WTC11 (cell line): ENCODE measurements at regions not wholly inside any gene's neighbourhood (a gene's known extent, or its start where the extent isn't known, plus 50 kb on each side); places are given as distances from the start of the nearest gene placed in this dataset.

Source experiments
- ATAC-seq: fragments of 200-7000 bp; cut with Tn5 transposase; 2 replicates; pipeline ENCODE4 v1.10.0; 2021; ENCODE audit warnings: mild to moderate bottlenecking, moderate library complexity
- CTCF ChIA-PET: fragments of 300-600 bp; sonication (Branson Sonifier 250); formaldehyde crosslinking; loops from one replicate; lab custom pipeline; 2021; ENCODE audit warnings: antibody characterized with exemption; lab: Charles Lee
- POLR2A ChIA-PET: fragments of 350-600 bp; sonication (Branson Sonifier 250); formaldehyde crosslinking; loops from one replicate; lab custom pipeline; 2021; ENCODE audit warnings: antibody characterized with exemption; lab: Charles Lee
- DNase-seq: peaks from one replicate; pipeline ENCODE4 v3.0.0; 2021; ENCODE audit warnings: low spot score
- H3K27ac Mint-ChIP-seq: 2 replicates; pipeline ENCODE4 v1.8.0; 2021; ENCODE audit warnings: mixed read lengths
- H3K27me3 Mint-ChIP-seq: 2 replicates; pipeline ENCODE4 v1.8.0; 2021; ENCODE audit warnings: low read depth, mild to moderate bottlenecking, moderate library complexity, mixed read lengths
- H3K36me3 Mint-ChIP-seq: 2 replicates; pipeline ENCODE4 v1.8.0; 2021; ENCODE audit warnings: mixed read lengths
- H3K4me1 Mint-ChIP-seq: 2 replicates; pipeline ENCODE4 v1.8.0; 2022; ENCODE audit warnings: mixed read lengths
- H3K4me3 Mint-ChIP-seq: 2 replicates; pipeline ENCODE4 v1.8.0; 2021; ENCODE audit warnings: mild to moderate bottlenecking, moderate library complexity, mixed read lengths
- H3K9me3 Mint-ChIP-seq: 2 replicates; pipeline ENCODE4 v1.8.0; 2021; ENCODE audit warnings: mixed read lengths
- CBFB ChIP-seq: sonication (generic); formaldehyde crosslinking; IDR thresholded peaks from 2 replicates; pipeline ENCODE4 v1.8.1; 2022; ENCODE audit warnings: mild to moderate bottlenecking, low read depth, missing genetic modification reagents
- CREM ChIP-seq: sonication (generic); formaldehyde crosslinking; IDR thresholded peaks from 2 replicates; pipeline ENCODE4 v1.8.1; 2022; ENCODE audit warnings: mild to moderate bottlenecking, missing genetic modification reagents, moderate library complexity
- ELF4 ChIP-seq: sonication (generic); formaldehyde crosslinking; IDR thresholded peaks from 2 replicates; pipeline ENCODE4 v1.8.1; 2022; ENCODE audit warnings: low read depth, mild to moderate bottlenecking, moderate library complexity, missing genetic modification reagents
- GRHL2 ChIP-seq: fragments of 250-450 bp; sonication (Bioruptor Pico); IDR thresholded peaks from 2 replicates; pipeline ENCODE4 v1.8.0; 2022; ENCODE audit warnings: mild to moderate bottlenecking, moderate library complexity; ENCODE audit not compliant: insufficient replicate concordance, severe bottlenecking
- MXD4 ChIP-seq: fragments of 250-450 bp; sonication (Bioruptor Pico); IDR thresholded peaks from 2 replicates; pipeline ENCODE4 v1.8.0; 2021; ENCODE audit warnings: mild to moderate bottlenecking, moderate library complexity, borderline replicate concordance
- NFYB ChIP-seq: sonication (generic); formaldehyde crosslinking; conservative IDR thresholded peaks from 2 replicates; pipeline ENCODE4 v1.8.0; 2022; ENCODE audit warnings: low read depth, missing genetic modification reagents
- OVOL2 ChIP-seq: fragments of 250-450 bp; sonication (Bioruptor Pico); IDR thresholded peaks from 2 replicates; pipeline ENCODE4 v1.9.0; 2021; ENCODE audit warnings: mild to moderate bottlenecking, borderline replicate concordance
- RORB ChIP-seq: fragments of 250-450 bp; sonication (Bioruptor Pico); IDR thresholded peaks from 2 replicates; pipeline ENCODE4 v1.9.0; 2021; ENCODE audit warnings: mild to moderate bottlenecking
- SOX15 ChIP-seq: fragments of 250-450 bp; sonication (Bioruptor Pico); IDR thresholded peaks from 2 replicates; pipeline ENCODE4 v1.9.0; 2021; ENCODE audit warnings: mild to moderate bottlenecking
- TP53 ChIP-seq: sonication (generic); formaldehyde crosslinking; IDR thresholded peaks from 2 replicates; pipeline ENCODE4 v1.8.1; 2023; ENCODE audit warnings: mild to moderate bottlenecking, missing genetic modification reagents
- ZNF138 ChIP-seq: sonication (generic); formaldehyde crosslinking; conservative IDR thresholded peaks from 2 replicates; pipeline ENCODE4 v1.8.1; 2022; ENCODE audit warnings: mild to moderate bottlenecking, moderate library complexity, missing genetic modification reagents
- ZNF232 ChIP-seq: sonication (generic); formaldehyde crosslinking; IDR thresholded peaks from 2 replicates; pipeline ENCODE4 v1.8.0; 2022; ENCODE audit warnings: mild to moderate bottlenecking, missing genetic modification reagents
- ZNF416 ChIP-seq: fragments of 250-450 bp; sonication (Bioruptor Pico); IDR thresholded peaks from 2 replicates; pipeline ENCODE4 v1.9.0; 2021; ENCODE audit warnings: mild to moderate bottlenecking, inconsistent platforms
- ZNF671 ChIP-seq: fragments of 250-450 bp; sonication (Bioruptor Pico); IDR thresholded peaks from 2 replicates; pipeline ENCODE4 v1.8.0; 2021; ENCODE audit warnings: mild to moderate bottlenecking
- TF ChIP-seq, protein P1 (sequence below): fragments of 250-450 bp; sonication (Bioruptor Pico); IDR thresholded peaks from 2 replicates; pipeline ENCODE4 v1.9.0; 2021; ENCODE audit warnings: moderate library complexity, mild to moderate bottlenecking, inconsistent platforms, borderline replicate concordance
- TF ChIP-seq, protein P2 (sequence below): sonication (generic); formaldehyde crosslinking; IDR thresholded peaks from 2 replicates; pipeline ENCODE4 v1.8.0; 2023; ENCODE audit warnings: missing genetic modification reagents, mild to moderate bottlenecking, borderline replicate concordance
- TF ChIP-seq, protein P3 (sequence below): fragments of 250-450 bp; sonication (Bioruptor Pico); IDR thresholded peaks from 2 replicates; pipeline ENCODE4 v1.9.0; 2021; ENCODE audit warnings: mild to moderate bottlenecking
- TF ChIP-seq, protein P4 (sequence below): sonication (generic); formaldehyde crosslinking; IDR thresholded peaks from 2 replicates; pipeline ENCODE4 v1.8.0; 2023; ENCODE audit warnings: mild to moderate bottlenecking, missing genetic modification reagents
- TF ChIP-seq, protein P5 (sequence below): sonication (generic); formaldehyde crosslinking; conservative IDR thresholded peaks from 2 replicates; pipeline ENCODE4 v1.8.1; 2022; ENCODE audit warnings: mild to moderate bottlenecking, missing genetic modification reagents
- TF ChIP-seq, protein P6 (sequence below): sonication (generic); formaldehyde crosslinking; IDR thresholded peaks from 2 replicates; pipeline ENCODE4 v1.8.1; 2022; ENCODE audit warnings: low read depth, mild to moderate bottlenecking, moderate library complexity, missing genetic modification reagents, borderline replicate concordance
- TF ChIP-seq, protein P7 (sequence below): sonication (generic); formaldehyde crosslinking; IDR thresholded peaks from 2 replicates; pipeline ENCODE4 v1.8.0; 2023; ENCODE audit warnings: missing genetic modification reagents
- TF ChIP-seq, protein P8 (sequence below): sonication (generic); formaldehyde crosslinking; IDR thresholded peaks from 2 replicates; pipeline ENCODE4 v1.8.1; 2023; ENCODE audit warnings: mild to moderate bottlenecking, missing genetic modification reagents, moderate library complexity

DNA sequence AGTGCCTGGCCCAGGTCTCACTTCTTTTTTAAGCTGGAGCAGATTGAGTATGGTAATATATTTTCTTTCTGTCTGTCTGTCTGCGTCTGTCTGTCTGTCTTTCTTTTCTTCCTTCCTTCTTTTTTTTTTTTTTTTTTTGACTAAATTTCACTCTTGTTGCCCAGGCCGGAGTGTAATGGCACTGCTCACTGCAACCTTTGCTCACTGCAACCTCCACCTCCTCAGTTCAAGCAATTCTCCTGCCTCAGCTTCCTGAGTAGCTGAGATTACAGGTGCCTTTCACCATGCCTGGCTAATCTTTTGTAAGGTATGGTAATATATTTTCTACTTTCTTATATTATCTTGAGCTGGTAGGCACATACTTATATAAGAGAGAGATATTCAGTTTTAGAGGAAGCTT is 196.3 kb upstream of the MARCKS start (continued):
- no peak for TF ChIP-seq MXD4 (CRISPR knock-in tag)
- TF ChIP-seq, protein P1, sequence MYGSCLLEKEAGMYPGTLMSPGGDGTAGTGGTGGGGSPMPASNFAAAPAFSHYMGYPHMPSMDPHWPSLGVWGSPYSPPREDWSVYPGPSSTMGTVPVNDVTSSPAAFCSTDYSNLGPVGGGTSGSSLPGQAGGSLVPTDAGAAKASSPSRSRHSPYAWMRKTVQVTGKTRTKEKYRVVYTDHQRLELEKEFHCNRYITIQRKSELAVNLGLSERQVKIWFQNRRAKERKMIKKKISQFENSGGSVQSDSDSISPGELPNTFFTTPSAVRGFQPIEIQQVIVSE, result no peak
- TF ChIP-seq, protein P2, sequence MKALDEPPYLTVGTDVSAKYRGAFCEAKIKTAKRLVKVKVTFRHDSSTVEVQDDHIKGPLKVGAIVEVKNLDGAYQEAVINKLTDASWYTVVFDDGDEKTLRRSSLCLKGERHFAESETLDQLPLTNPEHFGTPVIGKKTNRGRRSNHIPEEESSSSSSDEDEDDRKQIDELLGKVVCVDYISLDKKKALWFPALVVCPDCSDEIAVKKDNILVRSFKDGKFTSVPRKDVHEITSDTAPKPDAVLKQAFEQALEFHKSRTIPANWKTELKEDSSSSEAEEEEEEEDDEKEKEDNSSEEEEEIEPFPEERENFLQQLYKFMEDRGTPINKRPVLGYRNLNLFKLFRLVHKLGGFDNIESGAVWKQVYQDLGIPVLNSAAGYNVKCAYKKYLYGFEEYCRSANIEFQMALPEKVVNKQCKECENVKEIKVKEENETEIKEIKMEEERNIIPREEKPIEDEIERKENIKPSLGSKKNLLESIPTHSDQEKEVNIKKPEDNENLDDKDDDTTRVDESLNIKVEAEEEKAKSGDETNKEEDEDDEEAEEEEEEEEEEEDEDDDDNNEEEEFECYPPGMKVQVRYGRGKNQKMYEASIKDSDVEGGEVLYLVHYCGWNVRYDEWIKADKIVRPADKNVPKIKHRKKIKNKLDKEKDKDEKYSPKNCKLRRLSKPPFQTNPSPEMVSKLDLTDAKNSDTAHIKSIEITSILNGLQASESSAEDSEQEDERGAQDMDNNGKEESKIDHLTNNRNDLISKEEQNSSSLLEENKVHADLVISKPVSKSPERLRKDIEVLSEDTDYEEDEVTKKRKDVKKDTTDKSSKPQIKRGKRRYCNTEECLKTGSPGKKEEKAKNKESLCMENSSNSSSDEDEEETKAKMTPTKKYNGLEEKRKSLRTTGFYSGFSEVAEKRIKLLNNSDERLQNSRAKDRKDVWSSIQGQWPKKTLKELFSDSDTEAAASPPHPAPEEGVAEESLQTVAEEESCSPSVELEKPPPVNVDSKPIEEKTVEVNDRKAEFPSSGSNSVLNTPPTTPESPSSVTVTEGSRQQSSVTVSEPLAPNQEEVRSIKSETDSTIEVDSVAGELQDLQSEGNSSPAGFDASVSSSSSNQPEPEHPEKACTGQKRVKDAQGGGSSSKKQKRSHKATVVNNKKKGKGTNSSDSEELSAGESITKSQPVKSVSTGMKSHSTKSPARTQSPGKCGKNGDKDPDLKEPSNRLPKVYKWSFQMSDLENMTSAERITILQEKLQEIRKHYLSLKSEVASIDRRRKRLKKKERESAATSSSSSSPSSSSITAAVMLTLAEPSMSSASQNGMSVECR (CRISPR knock-in tag), result no peak

DNA sequence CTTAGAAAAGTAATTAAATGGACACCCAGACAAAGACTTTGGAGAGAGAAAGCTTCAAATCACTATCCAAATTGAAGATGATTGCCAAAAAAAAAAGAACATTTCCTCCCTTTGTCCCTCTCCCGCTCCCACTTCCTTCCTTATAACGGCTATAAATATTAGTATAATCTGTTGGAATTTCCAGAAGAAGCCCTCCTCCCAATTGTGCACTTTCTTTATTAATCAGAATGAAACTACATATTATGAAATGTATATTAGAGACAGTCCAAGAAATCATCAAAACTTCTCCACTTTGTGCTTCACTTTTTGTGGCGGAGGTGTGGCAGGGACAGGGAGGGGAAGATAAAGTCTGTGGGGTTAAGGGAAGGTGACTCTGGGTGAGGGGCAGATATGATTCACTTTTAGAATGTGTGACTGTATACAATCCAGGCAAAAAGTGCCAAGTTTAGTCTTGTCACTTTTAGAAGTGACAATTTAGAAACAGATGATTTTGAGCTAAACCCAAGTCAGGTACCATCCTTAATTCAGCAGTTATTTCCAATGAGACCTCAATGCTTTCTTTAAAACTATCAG is 195.0 kb upstream of the MARCKS start:
- no peaks in the 10 kb centered on the region for H3K27me3 Mint-ChIP-seq
- ChIA-PET POLR2A (no interaction called here), CTCF (no interaction called here)
- no peak overlapping the region for H3K27ac Mint-ChIP-seq
- H3K4me3 Mint-ChIP-seq, result no peak overlapping the region
- no peak for TF ChIP-seq RORB (CRISPR knock-in tag)
- no peak for TF ChIP-seq NFYB (CRISPR knock-in tag)
- TF ChIP-seq, protein P3, sequence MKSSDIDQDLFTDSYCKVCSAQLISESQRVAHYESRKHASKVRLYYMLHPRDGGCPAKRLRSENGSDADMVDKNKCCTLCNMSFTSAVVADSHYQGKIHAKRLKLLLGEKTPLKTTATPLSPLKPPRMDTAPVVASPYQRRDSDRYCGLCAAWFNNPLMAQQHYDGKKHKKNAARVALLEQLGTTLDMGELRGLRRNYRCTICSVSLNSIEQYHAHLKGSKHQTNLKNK (CRISPR knock-in tag), result no peak
- no peak for TF ChIP-seq TP53 (CRISPR knock-in tag)
- TF ChIP-seq, protein P4, sequence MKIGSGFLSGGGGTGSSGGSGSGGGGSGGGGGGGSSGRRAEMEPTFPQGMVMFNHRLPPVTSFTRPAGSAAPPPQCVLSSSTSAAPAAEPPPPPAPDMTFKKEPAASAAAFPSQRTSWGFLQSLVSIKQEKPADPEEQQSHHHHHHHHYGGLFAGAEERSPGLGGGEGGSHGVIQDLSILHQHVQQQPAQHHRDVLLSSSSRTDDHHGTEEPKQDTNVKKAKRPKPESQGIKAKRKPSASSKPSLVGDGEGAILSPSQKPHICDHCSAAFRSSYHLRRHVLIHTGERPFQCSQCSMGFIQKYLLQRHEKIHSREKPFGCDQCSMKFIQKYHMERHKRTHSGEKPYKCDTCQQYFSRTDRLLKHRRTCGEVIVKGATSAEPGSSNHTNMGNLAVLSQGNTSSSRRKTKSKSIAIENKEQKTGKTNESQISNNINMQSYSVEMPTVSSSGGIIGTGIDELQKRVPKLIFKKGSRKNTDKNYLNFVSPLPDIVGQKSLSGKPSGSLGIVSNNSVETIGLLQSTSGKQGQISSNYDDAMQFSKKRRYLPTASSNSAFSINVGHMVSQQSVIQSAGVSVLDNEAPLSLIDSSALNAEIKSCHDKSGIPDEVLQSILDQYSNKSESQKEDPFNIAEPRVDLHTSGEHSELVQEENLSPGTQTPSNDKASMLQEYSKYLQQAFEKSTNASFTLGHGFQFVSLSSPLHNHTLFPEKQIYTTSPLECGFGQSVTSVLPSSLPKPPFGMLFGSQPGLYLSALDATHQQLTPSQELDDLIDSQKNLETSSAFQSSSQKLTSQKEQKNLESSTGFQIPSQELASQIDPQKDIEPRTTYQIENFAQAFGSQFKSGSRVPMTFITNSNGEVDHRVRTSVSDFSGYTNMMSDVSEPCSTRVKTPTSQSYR (CRISPR knock-in tag), result no peak
- TF ChIP-seq, protein P5, sequence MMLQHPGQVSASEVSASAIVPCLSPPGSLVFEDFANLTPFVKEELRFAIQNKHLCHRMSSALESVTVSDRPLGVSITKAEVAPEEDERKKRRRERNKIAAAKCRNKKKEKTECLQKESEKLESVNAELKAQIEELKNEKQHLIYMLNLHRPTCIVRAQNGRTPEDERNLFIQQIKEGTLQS (CRISPR knock-in tag), result no peak
- no peak for TF ChIP-seq ZNF416 (CRISPR knock-in tag)
- no peak for ATAC-seq
- no peak for DNase-seq
- H3K36me3 Mint-ChIP-seq, result no peaks in the 10 kb centered on the region
- H3K9me3 Mint-ChIP-seq, result no peaks in the 10 kb centered on the region
- no peaks in the 10 kb centered on the region; the same call in 1 of the 2 replicates for H3K4me1 Mint-ChIP-seq

DNA sequence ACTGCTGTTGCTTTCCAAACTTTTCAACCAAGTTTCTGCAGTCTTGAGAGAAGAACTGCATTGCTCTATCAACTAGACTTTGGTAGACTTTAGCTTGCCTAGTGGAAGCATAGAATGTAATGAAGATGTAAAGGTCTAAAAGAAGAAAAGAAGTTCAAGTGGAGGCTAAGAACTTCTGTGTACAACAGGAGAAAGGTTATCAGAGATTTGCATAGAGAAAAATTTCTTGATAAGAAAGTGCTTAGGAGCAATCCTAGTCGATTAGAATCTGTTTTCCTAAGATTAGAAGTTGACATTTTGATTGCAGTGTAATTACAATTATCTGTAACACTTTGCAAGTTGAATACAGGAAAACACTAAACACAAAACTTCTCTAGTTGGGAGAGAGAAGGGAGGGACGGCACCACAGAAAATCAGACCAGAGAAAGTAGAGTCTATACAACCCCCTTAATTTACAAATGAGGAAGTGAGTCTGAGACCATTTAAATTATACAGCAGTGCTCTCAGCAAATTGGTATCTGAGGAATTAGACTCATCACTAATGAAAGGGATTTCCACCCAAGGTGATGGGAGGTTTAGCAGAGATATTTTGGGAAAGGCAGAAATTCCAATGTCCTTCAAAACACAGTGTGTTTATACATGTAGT is 194.3 kb upstream of the MARCKS start:
- ChIA-PET CTCF (no interaction called here), POLR2A (no interaction called here)
- Mint-ChIP-seq H3K27ac (no peak overlapping the region), H3K9me3 (no peaks in the 10 kb centered on the region), H3K36me3 (no peaks in the 10 kb centered on the region), H3K4me1 (no peaks in the 10 kb centered on the region; the same call in 1 of the 2 replicates), H3K27me3 (no peaks in the 10 kb centered on the region), H3K4me3 (no peak overlapping the region)
- ATAC-seq (no peak), DNase-seq (no peak)
- TF ChIP-seq ELF4 (no peak), CREM (no peak), SOX15 (CRISPR knock-in tag) (no peak), ZNF232 (no peak), GRHL2 (CRISPR knock-in tag) (no peak), OVOL2 (CRISPR knock-in tag) (no peak), RORB (CRISPR knock-in tag) (no peak), CBFB (no peak), ZNF138 (CRISPR knock-in tag) (no peak), ZNF671 (CRISPR knock-in tag) (no peak)
- TF ChIP-seq, protein P6, sequence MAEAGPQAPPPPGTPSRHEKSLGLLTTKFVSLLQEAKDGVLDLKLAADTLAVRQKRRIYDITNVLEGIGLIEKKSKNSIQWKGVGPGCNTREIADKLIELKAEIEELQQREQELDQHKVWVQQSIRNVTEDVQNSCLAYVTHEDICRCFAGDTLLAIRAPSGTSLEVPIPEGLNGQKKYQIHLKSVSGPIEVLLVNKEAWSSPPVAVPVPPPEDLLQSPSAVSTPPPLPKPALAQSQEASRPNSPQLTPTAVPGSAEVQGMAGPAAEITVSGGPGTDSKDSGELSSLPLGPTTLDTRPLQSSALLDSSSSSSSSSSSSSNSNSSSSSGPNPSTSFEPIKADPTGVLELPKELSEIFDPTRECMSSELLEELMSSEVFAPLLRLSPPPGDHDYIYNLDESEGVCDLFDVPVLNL (CRISPR knock-in tag), result no peak
- TF ChIP-seq, protein P7, sequence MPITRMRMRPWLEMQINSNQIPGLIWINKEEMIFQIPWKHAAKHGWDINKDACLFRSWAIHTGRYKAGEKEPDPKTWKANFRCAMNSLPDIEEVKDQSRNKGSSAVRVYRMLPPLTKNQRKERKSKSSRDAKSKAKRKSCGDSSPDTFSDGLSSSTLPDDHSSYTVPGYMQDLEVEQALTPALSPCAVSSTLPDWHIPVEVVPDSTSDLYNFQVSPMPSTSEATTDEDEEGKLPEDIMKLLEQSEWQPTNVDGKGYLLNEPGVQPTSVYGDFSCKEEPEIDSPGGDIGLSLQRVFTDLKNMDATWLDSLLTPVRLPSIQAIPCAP (CRISPR knock-in tag), result no peak
- TF ChIP-seq, protein P8, sequence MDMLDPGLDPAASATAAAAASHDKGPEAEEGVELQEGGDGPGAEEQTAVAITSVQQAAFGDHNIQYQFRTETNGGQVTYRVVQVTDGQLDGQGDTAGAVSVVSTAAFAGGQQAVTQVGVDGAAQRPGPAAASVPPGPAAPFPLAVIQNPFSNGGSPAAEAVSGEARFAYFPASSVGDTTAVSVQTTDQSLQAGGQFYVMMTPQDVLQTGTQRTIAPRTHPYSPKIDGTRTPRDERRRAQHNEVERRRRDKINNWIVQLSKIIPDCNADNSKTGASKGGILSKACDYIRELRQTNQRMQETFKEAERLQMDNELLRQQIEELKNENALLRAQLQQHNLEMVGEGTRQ (CRISPR knock-in tag), result no peak
